Upper lobe of left lung (tissue), 4 donors: ENCODE measurements at regions not wholly inside any gene's neighbourhood (a gene's known extent, or its start where the extent isn't known, plus 50 kb on each side); places are given as distances from the start of the nearest gene placed in this dataset.

Experiments
- EP300 ChIP-seq, 4 donors: sonication (generic); formaldehyde crosslinking; IDR thresholded peaks; one replicate each; pipeline ENCODE4 v1.5.1; 2017; ENCODE audit warnings: antibody characterized with exemption in 4 of 4, control low read depth in 2 of 4
- POLR2A ChIP-seq, 4 donors: fragments of 450-650 bp; IDR thresholded peaks; one replicate each; pipeline ENCODE4 v1.5.1; 2016 to 2017; ENCODE audit warnings: antibody characterized with exemption in 4 of 4, mild to moderate bottlenecking in 2 of 4
- POLR2AphosphoS5 ChIP-seq, 2 donors: sonication (generic); formaldehyde crosslinking; IDR thresholded peaks; one replicate each; pipeline ENCODE4 v1.5.1; 2017; ENCODE audit warnings: antibody characterized with exemption in 2 of 2
- TF ChIP-seq, protein P1 (sequence below), 6 experiments: fragments of 450-650 bp in 4 of 6; fragments of 200-600 bp in 2 of 6; sonication (generic) in 2 of 6; IDR thresholded peaks; one replicate each; pipeline ENCODE4 v1.5.1; 2016 to 2019; ENCODE audit warnings: antibody characterized with exemption in 6 of 6

DNA sequence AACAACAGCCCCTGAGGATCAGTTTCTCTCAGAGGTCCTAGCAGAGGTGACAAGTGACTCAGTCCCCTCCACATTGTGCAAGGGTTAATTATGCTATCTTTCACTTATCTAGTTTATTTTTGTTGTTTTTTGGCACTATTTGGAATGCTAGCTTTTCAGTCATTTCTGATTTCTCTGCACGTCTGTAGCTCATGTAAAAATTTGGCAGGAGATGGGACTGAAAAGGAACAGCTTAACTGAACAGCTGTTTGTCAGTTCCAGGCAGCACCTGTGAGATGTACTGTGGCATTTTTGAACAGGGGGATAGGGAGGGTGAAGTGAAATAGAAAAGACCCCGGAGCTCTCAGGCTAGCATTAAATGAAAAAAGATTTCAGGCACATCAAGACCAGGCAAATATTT is 313.5 kb downstream of the SUCLA2 start:
- TF ChIP-seq POLR2A (IDR thresholded peaks at IDR 0.05) = no peak
- no peak for TF ChIP-seq POLR2AphosphoS5 (IDR thresholded peaks at IDR 0.05)
- TF ChIP-seq, protein P1, sequence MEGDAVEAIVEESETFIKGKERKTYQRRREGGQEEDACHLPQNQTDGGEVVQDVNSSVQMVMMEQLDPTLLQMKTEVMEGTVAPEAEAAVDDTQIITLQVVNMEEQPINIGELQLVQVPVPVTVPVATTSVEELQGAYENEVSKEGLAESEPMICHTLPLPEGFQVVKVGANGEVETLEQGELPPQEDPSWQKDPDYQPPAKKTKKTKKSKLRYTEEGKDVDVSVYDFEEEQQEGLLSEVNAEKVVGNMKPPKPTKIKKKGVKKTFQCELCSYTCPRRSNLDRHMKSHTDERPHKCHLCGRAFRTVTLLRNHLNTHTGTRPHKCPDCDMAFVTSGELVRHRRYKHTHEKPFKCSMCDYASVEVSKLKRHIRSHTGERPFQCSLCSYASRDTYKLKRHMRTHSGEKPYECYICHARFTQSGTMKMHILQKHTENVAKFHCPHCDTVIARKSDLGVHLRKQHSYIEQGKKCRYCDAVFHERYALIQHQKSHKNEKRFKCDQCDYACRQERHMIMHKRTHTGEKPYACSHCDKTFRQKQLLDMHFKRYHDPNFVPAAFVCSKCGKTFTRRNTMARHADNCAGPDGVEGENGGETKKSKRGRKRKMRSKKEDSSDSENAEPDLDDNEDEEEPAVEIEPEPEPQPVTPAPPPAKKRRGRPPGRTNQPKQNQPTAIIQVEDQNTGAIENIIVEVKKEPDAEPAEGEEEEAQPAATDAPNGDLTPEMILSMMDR (IDR thresholded peaks at IDR 0.05) = no peak
- TF ChIP-seq EP300 (IDR thresholded peaks at IDR 0.05) = no peak
